Renal cortical epithelial cell (primary cell): ENCODE measurements at regions not wholly inside any gene's neighbourhood (a gene's known extent, or its start where the extent isn't known, plus 50 kb on each side); places are given as distances from the start of the nearest gene placed in this dataset.

Source experiments
- DNase-seq: peaks from one replicate; pipeline ENCODE4 v3.0.0-alpha.2; 2011; ENCODE audit warnings: low read depth

DNA sequence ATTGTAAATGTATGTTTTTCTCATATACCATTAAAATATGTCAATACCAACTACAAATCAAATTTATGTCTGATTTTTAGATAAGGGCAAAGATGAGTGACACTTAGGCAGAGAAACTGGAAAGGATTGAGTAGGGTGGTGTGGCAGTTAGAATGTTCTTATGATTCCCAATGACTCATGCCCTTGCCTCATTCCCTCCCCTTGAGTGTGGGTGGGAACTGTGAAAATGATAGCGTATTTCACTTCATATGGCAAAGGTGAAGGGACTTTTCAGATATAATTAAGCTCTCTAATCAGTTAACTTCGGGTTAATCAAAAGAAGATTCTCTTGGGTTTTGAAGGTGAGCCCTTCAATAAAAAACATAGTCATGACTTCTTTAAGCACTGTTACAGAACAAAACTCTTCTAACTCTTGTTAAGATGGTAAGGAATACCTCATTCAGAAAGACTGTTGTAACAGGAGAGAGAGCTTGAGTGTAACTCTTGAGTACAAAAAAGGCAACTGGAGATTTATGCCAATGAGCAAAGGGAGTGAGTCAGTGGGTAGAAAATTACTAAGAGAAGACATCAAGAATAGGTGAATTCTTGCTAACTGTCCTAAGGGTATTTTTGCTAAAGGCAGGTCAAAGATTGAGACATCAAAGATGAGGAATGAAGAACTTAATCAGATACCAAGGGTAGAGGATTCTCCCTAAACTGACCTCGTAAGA, 329.5 kb downstream of the KCTD8 start:
- no peak for DNase-seq

GRCh38 chr4:44120646-44121045, 328.0 kb downstream of the KCTD8 start:
- DNase-seq = no peak

DNA sequence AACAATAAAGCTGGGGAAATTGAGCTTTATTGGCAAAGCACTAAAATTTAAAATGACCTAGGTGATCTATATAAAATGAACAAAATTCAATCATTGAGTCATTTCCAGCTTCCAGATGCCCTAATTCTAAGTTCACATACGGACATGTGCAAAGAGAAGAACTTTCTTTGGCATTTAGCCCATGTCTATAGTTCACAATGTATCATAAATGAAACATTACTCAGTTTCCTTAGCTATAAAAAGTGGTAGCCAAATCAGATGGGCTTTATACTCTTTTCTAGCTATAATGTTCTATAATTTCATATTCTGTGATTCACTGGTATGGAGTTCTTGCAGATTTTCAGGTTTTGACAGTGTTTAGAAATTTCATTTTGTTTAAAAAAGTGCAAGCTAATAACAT, 327.4 kb downstream of the KCTD8 start:
- no peak for DNase-seq
